Astrocyte (in vitro differentiated cells and primary cell): ENCODE measurements at regions not wholly inside any gene's neighbourhood (a gene's known extent, or its start where the extent isn't known, plus 50 kb on each side); places are given as distances from the start of the nearest gene placed in this dataset.

Experiments
- EZH2 ChIP-seq: IDR thresholded peaks from 2 replicates; pipeline ENCODE4 v1.6.1; 2012; ENCODE audit warnings: mild to moderate bottlenecking, low read length, inconsistent platforms; ENCODE audit not compliant: insufficient read depth
- TF ChIP-seq, protein P1 (sequence below): IDR thresholded peaks from 2 replicates; pipeline ENCODE4 v1.5.1; 2011; ENCODE audit warnings: low read depth, mild to moderate bottlenecking, inconsistent platforms, low read length, moderate library complexity; ENCODE audit not compliant: insufficient read depth

DNA sequence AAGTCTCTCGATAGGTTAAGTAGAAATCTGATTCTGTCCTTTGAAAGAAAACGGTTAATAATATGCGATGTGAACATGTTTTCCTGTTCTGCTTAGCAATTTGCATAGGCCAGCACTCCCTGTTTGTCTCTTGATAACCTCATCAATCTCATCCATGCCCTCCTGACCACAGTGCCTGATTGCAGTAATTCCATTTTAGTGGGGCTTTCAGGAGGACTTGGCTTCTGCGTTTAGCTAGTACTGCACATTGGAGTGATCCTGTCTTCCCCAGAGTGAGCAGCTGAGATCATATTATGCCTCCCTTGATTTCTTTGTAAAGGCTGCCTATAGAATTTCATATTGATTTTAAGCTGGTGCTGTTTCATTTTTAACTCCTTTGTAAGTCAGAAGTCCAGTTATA, 335.9 kb upstream of the ISL1 start:
- TF ChIP-seq, protein P1, sequence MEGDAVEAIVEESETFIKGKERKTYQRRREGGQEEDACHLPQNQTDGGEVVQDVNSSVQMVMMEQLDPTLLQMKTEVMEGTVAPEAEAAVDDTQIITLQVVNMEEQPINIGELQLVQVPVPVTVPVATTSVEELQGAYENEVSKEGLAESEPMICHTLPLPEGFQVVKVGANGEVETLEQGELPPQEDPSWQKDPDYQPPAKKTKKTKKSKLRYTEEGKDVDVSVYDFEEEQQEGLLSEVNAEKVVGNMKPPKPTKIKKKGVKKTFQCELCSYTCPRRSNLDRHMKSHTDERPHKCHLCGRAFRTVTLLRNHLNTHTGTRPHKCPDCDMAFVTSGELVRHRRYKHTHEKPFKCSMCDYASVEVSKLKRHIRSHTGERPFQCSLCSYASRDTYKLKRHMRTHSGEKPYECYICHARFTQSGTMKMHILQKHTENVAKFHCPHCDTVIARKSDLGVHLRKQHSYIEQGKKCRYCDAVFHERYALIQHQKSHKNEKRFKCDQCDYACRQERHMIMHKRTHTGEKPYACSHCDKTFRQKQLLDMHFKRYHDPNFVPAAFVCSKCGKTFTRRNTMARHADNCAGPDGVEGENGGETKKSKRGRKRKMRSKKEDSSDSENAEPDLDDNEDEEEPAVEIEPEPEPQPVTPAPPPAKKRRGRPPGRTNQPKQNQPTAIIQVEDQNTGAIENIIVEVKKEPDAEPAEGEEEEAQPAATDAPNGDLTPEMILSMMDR = no peak
- no peak for TF ChIP-seq EZH2
